H1 (cell line): ENCODE measurements at regions not wholly inside any gene's neighbourhood (a gene's known extent, or its start where the extent isn't known, plus 50 kb on each side); places are given as distances from the start of the nearest gene placed in this dataset.

Source experiments
- BCL11A ChIP-seq, 2 experiments: IDR thresholded peaks; one replicate each; pipeline ENCODE4 v1.6.1; 2011; ENCODE audit warnings: low read depth in 2 of 2, low read length in 2 of 2, mild to moderate bottlenecking in 2 of 2
- CTCF ChIP-seq, 3 experiments: IDR thresholded peaks; 1 replicate in 2 of 3; 2 replicates in 1 of 3; pipeline versions ENCODE4 v1.5.1 to v1.6.1; 2011; ENCODE audit warnings: low read length in 3 of 3, mild to moderate bottlenecking in 3 of 3, inconsistent platforms in 2 of 3, low read depth in 1 of 3, moderate library complexity in 1 of 3; ENCODE audit not compliant: insufficient read depth in 1 of 3; ENCODE audit errors: control extremely low read depth in 1 of 3
- EGR1 ChIP-seq: IDR thresholded peaks from 2 replicates; pipeline ENCODE4 v1.6.1; 2011; ENCODE audit warnings: low read depth, low read length, borderline replicate concordance
- EZH2 ChIP-seq: fragments of 200-600 bp; sonication (generic); IDR thresholded peaks from 2 replicates; pipeline ENCODE4 v1.7.1; 2012; ENCODE audit warnings: low read depth, mild to moderate bottlenecking, moderate library complexity, low read length, inconsistent platforms; ENCODE audit not compliant: severe bottlenecking
- MAX ChIP-seq: IDR thresholded peaks from 2 replicates; pipeline ENCODE4 v1.6.1; 2012; ENCODE audit warnings: inconsistent platforms
- SIN3A ChIP-seq, 2 experiments: IDR thresholded peaks in 1 of 2; conservative IDR thresholded peaks in 1 of 2; 2 replicates each; pipeline ENCODE4 v1.6.1; 2011 to 2012; ENCODE audit warnings: low read length in 2 of 2, improper control_type of control experiment in 1 of 2, low read depth in 1 of 2, mild to moderate bottlenecking in 1 of 2
- SUZ12 ChIP-seq: fragments of 200-600 bp; sonication (generic); IDR thresholded peaks from 2 replicates; pipeline ENCODE4 v1.6.1; 2012; ENCODE audit warnings: mild to moderate bottlenecking, inconsistent platforms, low read length, moderate library complexity, mixed read lengths

GRCh38 chr2:8437949-8438400 lies 243.9 kb upstream of the ID2 start:
- no peak for TF ChIP-seq MAX
- no peak for TF ChIP-seq SIN3A (conservative IDR thresholded peaks at IDR 0.05 in 1 of 2, IDR thresholded peaks at IDR 0.05 in 1 of 2; ENCODE audit: low read depth in 1 of 2, low read length in 2 of 2)
- no peak for TF ChIP-seq EGR1
- TF ChIP-seq EZH2, result no peak
- TF ChIP-seq CTCF (IDR thresholded peaks at IDR 0.05; ENCODE audit: control extremely low read depth in 1 of 3, insufficient read depth in 1 of 3, low read depth in 1 of 3, low read length in 3 of 3), result no peak
- TF ChIP-seq SUZ12, result no peak
- no peak for TF ChIP-seq BCL11A (IDR thresholded peaks at IDR 0.05; ENCODE audit: low read depth in 2 of 2, low read length in 2 of 2)
